ENCODE measurements at regions not wholly inside any gene's neighbourhood (a gene's known extent, or its start where the extent isn't known, plus 50 kb on each side); places are given as distances from the start of the nearest gene placed in this dataset.

GRCh38 chr21:38591218-38591537, 92.9 kb upstream of the ERG start:
- H3K4me1 Mint-ChIP-seq (ENCODE audit: unreplicated experiment): peaks cover 7% of the 10 kb centered on the region

GRCh38 chr21:38596264-38597042, 98.2 kb upstream of the ERG start:
- H3K4me1 Mint-ChIP-seq (ENCODE audit: unreplicated experiment): peaks cover 7% of the 10 kb centered on the region
- TF ChIP-seq CTCF (conservative IDR thresholded peaks at IDR 0.05): no peak
- H3K27ac Mint-ChIP-seq: no peak overlapping the region

More at GRCh38 chr21:38591218-38591537, 92.9 kb upstream of the ERG start:
- DNase-seq (ENCODE audit: extremely low spot score, unreplicated experiment): no peak
- no peak for TF ChIP-seq CTCF (conservative IDR thresholded peaks at IDR 0.05)
- Mint-ChIP-seq H3K27ac (no peak overlapping the region), H3K9me3 (no peaks in the 10 kb centered on the region), H3K4me3 (no peak overlapping the region), H3K27me3 (peaks cover 24% of the 10 kb centered on the region), H3K36me3 (no peaks in the 10 kb centered on the region)

GRCh38 chr21:38597421-38597820, 99.1 kb upstream of the ERG start:
- DNase-seq (ENCODE audit: extremely low spot score, unreplicated experiment): no peak
- Mint-ChIP-seq H3K4me1 (ENCODE audit: unreplicated experiment) (peaks cover 7% of the 10 kb centered on the region), H3K27ac (no peak overlapping the region), H3K4me3 (no peak overlapping the region), H3K9me3 (no peaks in the 10 kb centered on the region), H3K36me3 (no peaks in the 10 kb centered on the region), H3K27me3 (peaks cover 13% of the 10 kb centered on the region)
- TF ChIP-seq CTCF (conservative IDR thresholded peaks at IDR 0.05): no peak

More at GRCh38 chr21:38596264-38597042, 98.2 kb upstream of the ERG start:
- Mint-ChIP-seq H3K27me3 (peaks cover 15% of the 10 kb centered on the region), H3K9me3 (no peaks in the 10 kb centered on the region), H3K36me3 (no peaks in the 10 kb centered on the region), H3K4me3 (no peak overlapping the region)
- no peak for DNase-seq (ENCODE audit: extremely low spot score, unreplicated experiment)

- H3K9me3 Mint-ChIP-seq: no peaks in the 10 kb centered on the region
- no peaks in the 10 kb centered on the region for H3K4me1 Mint-ChIP-seq (ENCODE audit: unreplicated experiment)
- no peaks in the 10 kb centered on the region for H3K36me3 Mint-ChIP-seq
- no peak for DNase-seq (ENCODE audit: extremely low spot score, unreplicated experiment)
- no peak overlapping the region for H3K4me3 Mint-ChIP-seq
- no peak for TF ChIP-seq CTCF (conservative IDR thresholded peaks at IDR 0.05)
- H3K27ac Mint-ChIP-seq: no peak overlapping the region
- peaks cover 13% of the 10 kb centered on the region for H3K27me3 Mint-ChIP-seq
These were observed 100.1 kb upstream of the ERG start for GRCh38 chr21:38598413-38598812.

- Mint-ChIP-seq H3K36me3 (no peaks in the 10 kb centered on the region), H3K9me3 (no peaks in the 10 kb centered on the region), H3K4me3 (no peak overlapping the region), H3K27me3 (peaks cover 10% of the 10 kb centered on the region), H3K4me1 (ENCODE audit: unreplicated experiment) (no peaks in the 10 kb centered on the region), H3K27ac (no peak overlapping the region)
- TF ChIP-seq CTCF (conservative IDR thresholded peaks at IDR 0.05): no peak
- no peak for DNase-seq (ENCODE audit: extremely low spot score, unreplicated experiment)
These were observed 101.2 kb upstream of the ERG start for GRCh38 chr21:38599381-38599975.

Measured in type B pancreatic cell (in vitro differentiated cells).